HG03060 (cell line): ENCODE measurements at regions not wholly inside any gene's neighbourhood (a gene's known extent, or its start where the extent isn't known, plus 50 kb on each side); places are given as distances from the start of the nearest gene placed in this dataset.
"Not testable (repeated sequence)": the region's sequence is repeated elsewhere in the genome, so short reads cannot be mapped to it uniquely, and the experiment has no call there.

Experiments
- ATAC-seq: cut with Tn5 transposase; IDR thresholded peaks from one replicate; pipeline ENCODE4 v1.9.1; 2021; ENCODE audit warnings: low read depth, moderate number of reproducible peaks; ENCODE audit not compliant: unreplicated experiment

GRCh38 chr7:69341288-69341687, 257.0 kb upstream of the AUTS2 start:
- ATAC-seq, result no peak

DNA sequence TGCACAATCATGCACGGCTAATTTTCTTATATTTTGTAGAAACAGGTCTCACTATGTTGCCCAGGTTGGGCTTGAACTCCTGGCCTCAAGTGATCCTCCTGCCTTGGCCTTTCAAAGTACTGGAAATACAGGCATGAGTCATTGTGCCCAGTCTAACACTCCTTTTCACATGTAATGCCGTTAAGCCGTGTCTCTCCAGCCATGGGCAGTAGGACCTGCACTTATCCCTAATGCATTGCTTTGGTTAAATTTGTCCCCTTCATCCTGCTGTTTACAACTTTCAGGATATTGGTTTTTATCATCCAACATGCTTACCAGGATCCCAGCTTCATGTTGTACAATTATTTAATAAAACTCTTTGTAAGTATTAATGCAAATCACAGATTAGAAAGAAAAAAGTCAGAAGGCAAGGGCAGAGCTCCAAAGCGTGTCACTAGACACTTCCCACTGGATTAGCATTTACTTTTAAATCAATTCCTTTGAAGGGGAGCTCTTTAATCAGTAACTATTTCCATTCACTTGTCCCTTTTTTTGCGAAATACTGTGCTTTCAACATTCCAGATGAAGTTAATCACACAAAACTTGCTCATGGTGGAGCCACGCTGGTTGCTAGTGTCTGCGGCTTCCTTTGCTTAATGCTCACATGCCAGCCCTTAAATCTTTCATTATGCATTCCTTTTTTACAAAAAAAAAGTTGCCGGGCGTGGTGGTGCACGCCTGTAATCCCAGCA, 256.0 kb upstream of the AUTS2 start:
- ATAC-seq, result no peak

- ATAC-seq, result no peak
These were observed 249.0 kb upstream of the AUTS2 start for GRCh38 chr7:69349291-69349690.

DNA sequence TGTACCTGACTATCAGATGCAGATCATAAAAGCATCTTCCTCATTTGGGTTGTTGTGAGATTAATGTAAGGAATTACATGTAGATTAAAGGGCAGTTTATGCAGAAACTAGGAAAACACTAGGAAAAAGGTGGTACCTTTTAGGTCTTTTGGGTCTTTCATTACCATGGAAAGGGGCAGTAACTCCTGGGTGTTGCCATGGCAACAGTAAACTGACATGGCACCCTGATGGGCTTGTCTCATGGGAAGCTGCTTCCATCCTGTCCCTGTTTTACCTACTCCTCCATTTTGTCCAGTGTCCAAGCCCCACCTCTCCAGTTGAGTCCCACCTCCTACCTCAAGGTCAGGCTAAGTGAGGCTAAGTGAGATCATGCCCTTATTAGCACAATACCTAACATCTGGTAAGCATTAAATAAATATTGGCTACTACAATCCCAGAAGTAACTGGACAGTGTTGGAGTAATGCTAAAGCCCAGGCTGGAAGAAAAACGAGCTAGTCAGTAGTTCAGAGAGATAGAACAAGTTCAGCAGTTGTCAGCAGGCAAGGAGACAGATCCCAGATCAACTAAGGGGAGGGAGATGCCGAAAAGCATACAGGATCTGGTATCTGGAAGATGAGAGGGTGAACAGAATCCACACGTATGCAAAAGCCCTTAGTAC, 240.0 kb upstream of the AUTS2 start:
- ATAC-seq, result no peak

DNA sequence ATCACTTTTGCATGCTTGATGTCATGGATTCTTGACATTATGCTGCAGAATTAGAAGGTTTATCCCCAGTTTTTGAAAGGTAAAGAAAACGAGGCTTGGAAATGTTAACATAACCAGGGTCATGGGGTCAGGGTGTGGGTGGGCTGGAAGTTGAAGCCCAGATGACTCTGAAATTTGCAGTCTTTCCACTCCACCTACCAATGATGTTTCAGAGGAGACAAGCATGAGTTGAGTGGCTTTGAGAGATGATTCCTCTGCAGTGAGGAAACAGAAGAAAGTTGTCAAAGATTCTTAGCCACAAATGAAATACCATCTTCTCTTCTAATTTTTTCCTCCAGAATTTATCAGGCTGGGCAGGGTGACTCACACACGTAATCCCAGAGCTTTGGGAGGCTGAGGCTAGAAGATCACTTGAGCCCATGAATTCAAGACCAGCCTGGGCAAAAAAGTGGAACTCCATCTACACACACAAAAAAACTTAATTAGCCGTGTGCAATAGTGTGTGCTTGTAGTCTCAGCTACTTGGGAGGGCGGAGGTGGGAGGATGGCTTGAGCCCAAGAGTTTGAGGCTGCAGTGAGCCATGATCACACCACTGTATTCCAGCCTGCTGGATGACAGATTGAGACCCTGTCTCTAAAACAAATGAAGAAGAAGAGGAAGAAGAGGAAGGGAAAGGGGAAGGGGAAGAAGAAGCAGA, 239.1 kb upstream of the AUTS2 start:
- ATAC-seq, result no peak

GRCh38 chr7:69360913-69361312, 237.4 kb upstream of the AUTS2 start:
- no peak for ATAC-seq

DNA sequence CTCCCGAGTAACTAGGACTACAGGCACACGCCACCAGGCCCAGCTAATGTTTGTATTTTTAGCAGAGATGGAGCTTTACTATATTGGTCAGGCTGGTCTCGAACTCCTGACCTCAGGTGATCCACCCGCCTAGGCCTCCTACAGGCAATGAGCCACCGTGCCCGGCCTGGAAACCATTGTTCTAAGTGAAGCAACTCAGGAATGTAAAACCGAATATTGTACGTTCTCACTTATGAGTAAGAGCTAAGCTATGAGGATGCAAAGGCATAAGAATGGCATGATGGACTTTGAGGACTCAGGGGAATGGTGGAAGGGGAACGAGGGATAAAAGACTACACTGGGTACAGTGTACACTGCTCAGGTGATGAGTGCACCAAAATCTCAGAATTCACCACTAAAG, 235.1 kb upstream of the AUTS2 start:
- ATAC-seq, result no peak

GRCh38 chr7:69364813-69365643, 233.2 kb upstream of the AUTS2 start:
- no peak for ATAC-seq

GRCh38 chr7:69365651-69366192, 232.6 kb upstream of the AUTS2 start:
- ATAC-seq, result no peak

DNA sequence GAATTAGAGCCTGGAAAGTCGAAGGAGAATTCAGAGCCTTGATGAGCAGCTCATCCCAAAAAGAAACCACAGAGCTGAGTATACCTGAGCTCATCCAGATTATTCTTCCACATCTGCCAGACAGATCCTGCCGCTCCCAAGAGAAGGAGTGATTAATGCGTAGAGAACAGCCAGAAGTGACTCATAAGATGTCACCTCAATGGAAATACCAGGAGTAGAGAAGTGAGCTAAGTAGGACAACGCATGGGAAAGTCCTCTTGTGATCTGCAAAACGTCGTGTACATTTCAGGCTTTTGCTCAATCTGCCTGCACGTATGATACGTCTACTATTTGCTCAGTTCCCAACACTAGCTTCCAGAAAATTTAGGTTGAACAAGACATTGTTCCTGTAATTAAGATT, 230.5 kb upstream of the AUTS2 start:
- ATAC-seq, result no peak

DNA sequence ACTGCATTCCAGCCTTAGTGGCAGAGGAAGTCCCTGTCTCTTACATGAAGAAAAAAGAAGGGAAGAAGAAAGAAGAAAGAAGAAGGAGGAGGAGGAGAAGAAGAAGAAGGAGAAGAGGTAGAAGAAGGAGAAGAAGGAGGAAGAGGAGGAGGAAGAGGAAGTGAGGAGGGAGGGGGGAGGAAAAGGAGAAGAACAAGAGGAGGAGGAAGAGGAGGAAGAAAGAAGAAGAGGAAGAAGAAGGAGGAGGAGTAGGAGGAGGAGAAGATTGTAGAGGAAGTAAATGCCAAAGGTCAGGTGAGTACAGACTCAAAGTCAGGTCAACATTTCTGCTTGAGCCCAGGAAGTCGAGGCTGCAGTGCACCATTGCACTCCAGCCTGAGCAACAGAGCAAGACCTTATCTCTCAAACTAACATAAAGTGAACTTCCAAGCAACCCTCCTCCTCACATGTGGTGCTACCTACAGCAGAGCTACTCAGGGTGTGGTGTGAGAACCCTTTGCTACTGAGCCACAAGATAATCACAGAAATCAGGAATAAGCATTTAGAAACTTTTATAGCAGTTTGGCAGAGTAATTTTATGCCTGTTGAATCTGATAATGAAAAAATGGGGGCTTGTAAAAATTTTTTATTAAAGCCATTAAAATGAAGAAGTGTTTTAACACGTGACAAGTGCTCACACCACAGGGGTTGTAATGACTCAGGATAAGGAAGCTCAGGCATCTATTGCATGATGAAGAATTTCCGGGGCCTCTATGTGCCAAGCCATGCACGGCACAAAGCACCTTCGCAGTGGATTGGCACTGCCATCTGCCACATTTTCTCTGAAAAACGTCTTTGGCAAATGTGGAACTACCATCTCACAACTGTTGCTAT, 224.9 kb upstream of the AUTS2 start:
- ATAC-seq, result no peak

GRCh38 chr7:69374044-69374425, 224.2 kb upstream of the AUTS2 start:
- ATAC-seq, result no peak

DNA sequence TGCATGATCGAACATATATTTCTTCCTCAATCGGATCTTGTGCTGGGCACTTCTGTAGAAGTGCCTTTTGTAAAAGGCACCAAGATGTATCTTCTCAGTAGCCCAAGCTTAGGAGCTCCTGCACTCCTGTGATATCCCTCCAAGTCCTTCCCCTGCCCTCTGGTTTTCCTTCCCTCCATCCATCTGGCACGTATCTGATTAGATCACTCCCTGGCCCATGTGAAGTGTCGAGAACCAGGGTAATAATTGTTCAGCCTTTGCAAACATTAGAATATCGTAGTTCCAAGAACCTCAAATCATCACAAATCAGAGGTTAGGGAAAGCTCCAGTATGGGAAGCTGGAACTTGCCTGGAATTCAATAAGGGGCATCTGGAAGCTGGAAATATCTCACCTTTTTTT, 221.1 kb upstream of the AUTS2 start:
- ATAC-seq, result no peak

- ATAC-seq, result no peak
These were observed 209.7 kb upstream of the AUTS2 start for GRCh38 chr7:69388452-69389137.

- ATAC-seq, result no peak
These were observed 209.1 kb upstream of the AUTS2 start for GRCh38 chr7:69389216-69389615.

- ATAC-seq, result not testable (repeated sequence)
These were observed 204.4 kb upstream of the AUTS2 start for GRCh38 chr7:69393912-69394311.

- no peak for ATAC-seq
These were observed 203.1 kb upstream of the AUTS2 start for GRCh38 chr7:69395061-69395714.

DNA sequence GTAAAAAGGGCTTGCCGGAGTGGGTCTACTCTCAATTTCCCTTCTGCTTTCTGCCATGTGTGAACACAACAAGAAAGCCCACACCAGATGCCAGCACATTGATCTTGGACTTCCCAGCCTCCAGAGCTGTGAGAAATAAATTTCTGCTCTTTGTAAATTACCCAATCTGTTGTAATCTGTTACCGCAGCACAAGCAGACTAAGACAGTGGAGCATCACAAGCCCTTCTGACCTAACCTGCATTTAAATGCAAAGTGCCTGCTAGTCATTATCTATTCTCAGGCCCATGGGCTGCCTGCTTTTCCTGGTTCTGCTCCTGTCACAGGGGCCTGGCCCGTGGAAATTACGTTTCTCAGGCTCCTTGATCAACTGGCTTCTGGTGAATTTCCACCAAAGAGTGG, 199.3 kb upstream of the AUTS2 start:
- no peak for ATAC-seq

GRCh38 chr7:69399401-69399800, 198.9 kb upstream of the AUTS2 start:
- no peak for ATAC-seq
